ES-I3 (cell line): ENCODE measurements at regions not wholly inside any gene's neighbourhood (a gene's known extent, or its start where the extent isn't known, plus 50 kb on each side); places are given as distances from the start of the nearest gene placed in this dataset.

Source experiments
- H3K36me3 ChIP-seq: 2 replicates; pipeline ENCODE4 v1.6.1; 2013; ENCODE audit warnings: mild to moderate bottlenecking, low read length, control low read depth, moderate library complexity; ENCODE audit not compliant: insufficient read depth
- H3K4me1 ChIP-seq: 2 replicates; pipeline ENCODE4 v1.6.1; 2013; ENCODE audit warnings: mild to moderate bottlenecking, control low read depth, low read length; ENCODE audit not compliant: insufficient read depth
- H3K9ac ChIP-seq: 2 replicates; pipeline ENCODE4 v1.6.1; 2013; ENCODE audit warnings: low read depth, mild to moderate bottlenecking, low read length, moderate library complexity
- H3K9me3 ChIP-seq: 2 replicates; pipeline ENCODE4 v1.6.1; 2013; ENCODE audit warnings: mild to moderate bottlenecking, low read length, moderate library complexity; ENCODE audit not compliant: control insufficient read depth, insufficient read depth

- H3K4me1 ChIP-seq, result no peaks in the 10 kb centered on the region
- no peaks in the 10 kb centered on the region for H3K36me3 ChIP-seq
- no peaks in the 10 kb centered on the region for H3K9me3 ChIP-seq
- no peak overlapping the region for H3K9ac ChIP-seq
Observed at GRCh38 chr9:21679432-21679831, 123.0 kb upstream of the MTAP start.

DNA sequence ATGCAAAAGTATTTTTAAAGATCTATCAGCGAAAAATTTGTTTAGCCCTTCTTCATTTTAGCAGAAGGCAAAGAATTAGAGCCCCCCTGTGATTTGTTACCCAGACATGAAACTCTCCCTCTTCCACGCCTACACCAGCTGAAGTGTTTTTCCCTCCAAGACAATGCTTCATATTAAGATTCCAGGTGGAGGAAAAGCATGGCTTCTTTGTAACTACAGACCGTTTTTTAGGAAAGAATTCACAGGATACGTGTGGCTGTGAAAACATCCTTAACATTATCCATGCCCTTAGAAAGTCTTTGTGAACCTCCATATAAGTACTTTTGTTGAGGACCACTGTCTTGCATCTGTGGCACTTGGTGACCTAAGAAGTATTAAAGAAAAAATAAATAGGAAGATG, 121.8 kb upstream of the MTAP start:
- Histone ChIP-seq H3K9me3 (no peaks in the 10 kb centered on the region), H3K36me3 (no peaks in the 10 kb centered on the region), H3K4me1 (peaks cover 7% of the 10 kb centered on the region; the same call in 1 of the 2 replicates), H3K9ac (no peak overlapping the region)

GRCh38 chr9:21681641-21682040, 120.8 kb upstream of the MTAP start:
- Histone ChIP-seq H3K36me3 (no peaks in the 10 kb centered on the region), H3K9me3 (no peaks in the 10 kb centered on the region), H3K4me1 (peaks cover 7% of the 10 kb centered on the region; the same call in 1 of the 2 replicates), H3K9ac (no peak overlapping the region)

- Histone ChIP-seq H3K4me1 (peaks cover 7% of the 10 kb centered on the region; the same call in 1 of the 2 replicates), H3K9me3 (no peaks in the 10 kb centered on the region), H3K9ac (no peak overlapping the region), H3K36me3 (no peaks in the 10 kb centered on the region)
Observed at GRCh38 chr9:21682381-21682780, 120.1 kb upstream of the MTAP start.

- peaks cover 7% of the 10 kb centered on the region; the same call in 1 of the 2 replicates for H3K4me1 ChIP-seq
- H3K36me3 ChIP-seq, result no peaks in the 10 kb centered on the region
- no peaks in the 10 kb centered on the region for H3K9me3 ChIP-seq
- H3K9ac ChIP-seq, result no peak overlapping the region
Observed at GRCh38 chr9:21682981-21683380, 119.5 kb upstream of the MTAP start.

- H3K9me3 ChIP-seq, result no peaks in the 10 kb centered on the region
Observed at GRCh38 chr9:21683484-21684175, 118.8 kb upstream of the MTAP start.

GRCh38 chr9:21684231-21684630, 118.2 kb upstream of the MTAP start:
- Histone ChIP-seq H3K36me3 (no peaks in the 10 kb centered on the region), H3K9me3 (no peaks in the 10 kb centered on the region), H3K4me1 (peaks cover 7% of the 10 kb centered on the region; the same call in 1 of the 2 replicates), H3K9ac (no peak overlapping the region)

More at GRCh38 chr9:21683484-21684175, 118.8 kb upstream of the MTAP start:
- H3K9ac ChIP-seq, result no peak overlapping the region
- H3K4me1 ChIP-seq, result peaks cover 7% of the 10 kb centered on the region; the same call in 1 of the 2 replicates
- H3K36me3 ChIP-seq, result no peaks in the 10 kb centered on the region

DNA sequence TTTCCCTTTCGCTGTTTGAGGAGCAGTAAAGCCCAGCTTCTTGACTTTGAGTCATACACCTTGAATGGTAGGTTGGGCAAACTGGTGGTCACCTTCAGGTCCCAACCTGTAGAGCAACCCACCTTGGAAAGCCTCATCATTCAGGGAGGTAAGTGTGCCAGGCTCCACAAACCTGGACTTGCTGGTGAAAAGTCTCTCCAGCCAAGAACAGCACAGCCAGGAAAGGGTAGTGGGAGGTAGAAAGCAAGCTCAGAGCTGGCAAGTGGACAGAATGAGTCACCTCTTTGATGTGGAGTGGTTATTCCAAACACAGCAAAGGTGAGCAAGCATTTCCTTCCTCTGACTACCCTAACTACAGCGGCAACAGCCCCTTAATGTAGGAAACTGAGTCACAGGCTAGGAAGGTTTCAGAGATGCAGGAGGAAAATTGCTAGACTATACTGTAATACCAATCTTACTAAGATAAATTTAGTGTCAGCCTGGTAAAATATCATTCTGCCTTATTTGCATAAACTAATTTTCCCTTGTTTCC, 117.5 kb upstream of the MTAP start:
- Histone ChIP-seq H3K36me3 (no peaks in the 10 kb centered on the region), H3K4me1 (peaks cover 7% of the 10 kb centered on the region; the same call in 1 of the 2 replicates), H3K9ac (no peak overlapping the region), H3K9me3 (no peaks in the 10 kb centered on the region)

DNA sequence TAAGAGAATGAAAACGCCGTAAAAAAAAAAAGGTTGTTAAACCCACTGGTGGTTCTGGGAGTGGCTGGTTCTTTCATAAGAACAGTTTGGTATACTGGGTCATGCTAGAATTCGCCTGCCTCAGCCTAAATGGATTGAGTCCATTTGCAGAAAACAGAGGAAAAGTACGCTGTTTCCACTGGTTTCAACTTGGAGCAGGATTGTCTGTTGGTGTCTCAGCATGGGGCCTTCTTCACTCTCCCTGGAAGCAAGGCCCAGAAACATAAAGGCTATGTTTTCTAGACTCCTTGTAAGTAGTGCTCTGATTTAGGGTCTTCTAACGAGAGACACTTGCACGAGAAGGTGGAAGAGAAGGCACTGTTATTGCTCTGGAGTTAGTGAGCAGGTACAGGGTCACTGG, 116.9 kb upstream of the MTAP start:
- H3K9ac ChIP-seq, result no peak overlapping the region
- peaks cover 7% of the 10 kb centered on the region; the same call in 1 of the 2 replicates for H3K4me1 ChIP-seq
- no peaks in the 10 kb centered on the region for H3K9me3 ChIP-seq
- no peaks in the 10 kb centered on the region for H3K36me3 ChIP-seq

DNA sequence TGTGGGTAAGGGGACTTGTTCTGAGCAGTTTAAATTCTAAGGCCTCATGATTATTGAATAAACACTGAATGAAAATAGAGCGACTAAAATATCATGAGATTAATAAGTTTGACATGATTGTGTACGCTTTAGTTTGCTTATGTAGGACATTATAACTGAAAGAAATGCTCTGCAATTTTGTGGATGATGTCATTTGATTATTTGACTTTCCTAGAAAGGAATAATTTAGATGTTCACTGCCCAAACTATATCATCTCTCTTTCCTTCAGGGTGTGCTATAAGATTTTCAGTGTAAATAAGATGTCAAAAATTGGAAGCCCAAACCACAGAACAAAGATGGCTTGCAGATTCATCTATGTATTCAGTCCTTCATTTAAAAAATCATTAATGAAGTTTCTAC, 115.7 kb upstream of the MTAP start:
- Histone ChIP-seq H3K36me3 (no peaks in the 10 kb centered on the region), H3K9me3 (no peaks in the 10 kb centered on the region), H3K4me1 (peaks cover 7% of the 10 kb centered on the region; the same call in 1 of the 2 replicates), H3K9ac (no peak overlapping the region)

DNA sequence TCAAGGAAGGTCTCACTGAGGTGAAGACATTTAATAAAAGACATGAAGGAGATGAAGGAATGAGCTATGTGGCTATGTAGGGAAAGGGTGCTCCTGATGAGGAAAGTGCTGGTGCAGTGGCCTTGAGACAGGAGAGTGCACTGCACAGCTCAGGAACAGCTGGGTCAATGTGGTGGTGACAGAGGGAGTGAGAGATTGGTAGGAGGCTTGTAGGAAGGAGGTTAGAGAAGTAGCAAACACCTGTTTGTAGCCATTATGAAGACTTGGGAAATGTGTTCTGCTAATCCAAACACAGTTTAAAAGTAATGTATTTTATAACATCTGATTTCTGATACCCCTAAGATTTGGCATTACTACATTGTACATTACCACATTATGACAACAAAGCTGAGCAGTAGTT, 115.1 kb upstream of the MTAP start:
- Histone ChIP-seq H3K9ac (no peak overlapping the region), H3K36me3 (no peaks in the 10 kb centered on the region), H3K4me1 (peaks cover 7% of the 10 kb centered on the region; the same call in 1 of the 2 replicates), H3K9me3 (no peaks in the 10 kb centered on the region)

DNA sequence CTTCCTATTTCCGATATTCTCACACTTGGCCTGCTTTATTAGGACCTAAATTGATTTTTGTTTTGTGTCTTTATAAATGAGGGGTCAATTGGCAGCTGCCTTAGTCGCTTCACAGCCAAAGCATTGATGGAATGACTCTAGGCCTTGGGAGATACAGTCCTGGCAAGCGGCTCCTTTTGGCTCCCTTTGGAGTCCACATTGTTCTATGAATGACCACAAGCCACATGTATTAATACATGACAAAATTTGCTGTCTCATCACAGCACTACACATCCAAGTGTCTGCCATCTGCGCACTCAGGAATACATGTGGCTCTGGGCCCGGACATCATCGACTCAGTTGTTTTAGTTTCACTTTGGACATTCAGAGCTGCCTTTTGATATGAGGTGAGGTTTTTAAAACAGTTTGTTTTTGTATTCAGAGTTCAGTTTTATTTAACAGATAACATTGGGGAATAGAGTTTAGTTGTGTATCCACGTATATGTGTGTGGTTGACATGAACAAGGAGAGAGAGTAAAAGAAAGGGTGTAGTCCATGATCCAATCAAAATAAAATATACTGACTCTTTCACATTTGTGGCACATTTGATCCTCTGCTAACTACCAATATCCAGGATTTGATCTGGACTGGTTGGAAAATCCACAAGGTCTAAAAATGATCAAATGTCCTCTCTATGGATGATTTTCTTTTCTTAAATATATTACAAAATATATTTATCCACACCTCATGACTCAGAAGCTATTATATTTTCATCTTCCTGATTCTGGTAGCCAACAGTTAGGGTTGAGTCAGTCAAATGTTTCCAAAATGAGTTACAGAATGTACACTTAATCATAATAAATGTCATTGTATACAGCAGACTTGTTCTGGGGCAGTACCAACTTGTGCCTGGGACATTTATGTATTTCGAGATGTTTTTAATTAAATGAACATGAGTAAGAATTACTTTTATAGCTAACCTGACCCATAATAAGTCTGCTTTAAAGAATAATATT, 114.0 kb upstream of the MTAP start:
- Histone ChIP-seq H3K36me3 (no peaks in the 10 kb centered on the region), H3K4me1 (peaks cover 7% of the 10 kb centered on the region; the same call in 1 of the 2 replicates), H3K9me3 (no peaks in the 10 kb centered on the region), H3K9ac (no peak overlapping the region)

- no peak overlapping the region for H3K9ac ChIP-seq
- H3K36me3 ChIP-seq, result no peaks in the 10 kb centered on the region
- H3K4me1 ChIP-seq, result peaks cover 3% of the 10 kb centered on the region; the same call in 1 of the 2 replicates
- H3K9me3 ChIP-seq, result no peaks in the 10 kb centered on the region
Observed at GRCh38 chr9:21689854-21690253, 112.6 kb upstream of the MTAP start.

- H3K9me3 ChIP-seq, result no peaks in the 10 kb centered on the region
- no peaks in the 10 kb centered on the region for H3K36me3 ChIP-seq
- H3K4me1 ChIP-seq, result no peaks in the 10 kb centered on the region
- H3K9ac ChIP-seq, result no peak overlapping the region
Observed at GRCh38 chr9:21690561-21690960, 111.9 kb upstream of the MTAP start.
